GM18519 (cell line): ENCODE measurements at regions not wholly inside any gene's neighbourhood (a gene's known extent, or its start where the extent isn't known, plus 50 kb on each side); places are given as distances from the start of the nearest gene placed in this dataset.
"Not testable (repeated sequence)": the region's sequence is repeated elsewhere in the genome, so short reads cannot be mapped to it uniquely, and the experiment has no call there.

Experiments
- ATAC-seq: cut with Tn5 transposase; IDR thresholded peaks from one replicate; pipeline ENCODE4 v1.9.1; 2021; ENCODE audit warnings: mild to moderate bottlenecking, moderate library complexity; ENCODE audit not compliant: unreplicated experiment, low FRiP score

GRCh38 chr13:48804821-48805601 lies 151.3 kb downstream of the CYSLTR2 start:
- ATAC-seq, result no peak

- no peak for ATAC-seq
Measured at GRCh38 chr13:48806522-48806921, 152.8 kb downstream of the CYSLTR2 start.

GRCh38 chr13:48808683-48809082 lies 155.0 kb downstream of the CYSLTR2 start:
- no peak for ATAC-seq

GRCh38 chr13:48810013-48810412 lies 156.3 kb downstream of the CYSLTR2 start:
- no peak for ATAC-seq

GRCh38 chr13:48813518-48813917 lies 159.8 kb downstream of the CYSLTR2 start:
- no peak for ATAC-seq

DNA sequence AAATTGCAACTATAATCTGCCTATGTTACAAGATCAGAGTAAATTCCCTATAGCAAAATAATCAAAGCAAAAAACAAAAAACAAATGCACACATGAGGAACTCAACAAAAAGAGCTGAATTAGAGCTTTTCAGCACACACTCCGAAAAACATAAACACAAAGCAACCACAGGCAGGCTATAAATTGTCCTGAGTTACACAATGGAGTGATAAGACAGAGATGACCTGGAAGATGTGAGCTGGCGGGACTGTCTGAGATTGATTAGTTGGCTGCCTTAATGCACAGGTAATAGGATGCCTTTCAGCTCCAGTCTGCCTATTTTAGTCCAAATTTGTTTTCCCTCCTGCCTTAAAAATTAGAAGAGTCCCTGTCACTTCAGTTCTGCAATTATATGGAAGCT lies 159.0 kb upstream of the FNDC3A start:
- ATAC-seq, result no peak

GRCh38 chr13:48817166-48817802 lies 158.4 kb upstream of the FNDC3A start:
- no peak for ATAC-seq

- no peak for ATAC-seq
Measured at GRCh38 chr13:48818495-48819356, 157.0 kb upstream of the FNDC3A start.

DNA sequence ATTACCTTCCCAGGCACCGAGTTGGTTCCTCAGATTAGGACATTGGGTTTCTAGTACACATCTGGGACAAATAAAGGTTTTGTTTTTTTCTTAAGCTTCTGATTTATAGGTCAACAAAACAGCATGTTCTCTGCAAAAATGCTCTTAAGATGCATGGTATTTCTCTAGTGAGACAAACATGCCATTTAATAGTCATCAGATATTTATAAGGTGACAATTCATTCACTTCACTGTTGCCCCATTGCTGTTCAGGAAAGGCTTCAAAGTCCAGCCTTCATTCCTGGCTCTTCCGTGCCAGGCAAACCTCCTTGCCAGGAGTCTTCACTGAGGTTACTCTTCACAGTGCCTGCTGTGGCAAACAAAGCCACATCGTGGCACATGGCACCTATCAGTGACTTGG lies 156.3 kb upstream of the FNDC3A start:
- ATAC-seq, result no peak

DNA sequence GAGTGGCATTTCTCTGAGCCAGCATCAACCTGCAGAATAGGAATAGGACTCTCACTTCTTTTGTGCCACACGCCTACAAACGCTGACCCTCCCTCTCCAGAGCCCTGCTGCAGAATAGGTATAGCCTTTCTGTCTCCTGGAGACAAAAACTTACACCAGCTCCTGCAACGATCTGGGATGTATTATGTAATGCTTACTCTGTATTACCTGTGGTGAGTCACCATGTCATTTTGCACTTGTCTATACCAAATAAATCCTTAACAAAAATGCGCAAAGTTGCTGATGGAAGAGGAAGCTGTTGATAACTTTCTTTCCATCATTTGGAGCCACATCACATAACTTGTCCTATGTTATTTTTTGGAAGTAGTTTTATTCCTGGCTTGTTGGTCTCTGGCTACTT lies 155.8 kb upstream of the FNDC3A start:
- ATAC-seq, result no peak

GRCh38 chr13:48823526-48823925 lies 152.2 kb upstream of the FNDC3A start:
- ATAC-seq, result not testable (repeated sequence)

DNA sequence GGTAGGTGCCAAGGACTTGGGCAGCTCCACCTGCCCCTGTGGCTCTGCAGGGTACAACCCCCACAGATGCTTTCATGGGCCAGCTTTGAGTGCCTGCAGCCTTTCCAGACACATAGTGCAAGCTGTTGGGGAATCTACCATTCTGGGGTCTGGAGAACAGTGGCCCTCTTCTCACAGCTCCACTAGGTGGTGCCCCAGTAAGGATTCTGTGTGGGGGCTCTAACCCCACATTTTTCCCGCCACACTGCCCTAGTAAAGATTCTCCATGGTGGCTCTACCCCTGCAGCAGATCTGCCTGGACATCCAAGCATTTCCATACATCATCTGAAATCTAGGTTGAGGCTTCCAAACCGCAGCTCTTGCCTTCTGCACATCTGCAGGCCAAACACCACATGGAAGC lies 149.7 kb upstream of the FNDC3A start:
- no peak for ATAC-seq

DNA sequence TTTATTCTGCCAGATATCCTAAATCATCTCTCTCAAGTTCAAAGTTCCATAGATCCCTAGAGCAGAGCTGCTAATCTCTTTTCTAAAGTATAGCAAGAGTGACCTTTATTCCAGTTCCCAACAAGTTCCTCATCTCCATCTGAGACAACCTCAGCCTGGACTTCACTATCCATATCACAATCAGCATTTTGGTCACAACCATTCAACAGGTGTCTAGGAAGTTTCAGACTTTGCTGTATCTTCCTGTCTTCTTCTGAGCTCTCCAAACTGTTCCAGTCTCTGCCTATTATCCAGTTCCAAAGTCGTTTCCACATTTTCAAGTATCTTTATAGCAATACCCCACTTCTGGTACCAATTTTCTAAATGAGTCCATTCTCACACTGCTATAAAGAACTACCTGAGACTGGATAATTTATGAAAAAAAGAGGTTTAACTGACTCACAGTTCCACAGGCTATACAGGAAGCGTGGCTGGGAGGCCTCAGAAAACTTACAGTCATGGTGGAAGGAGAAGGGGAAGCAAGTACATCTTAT lies 148.7 kb upstream of the FNDC3A start:
- ATAC-seq, result not testable (repeated sequence)

DNA sequence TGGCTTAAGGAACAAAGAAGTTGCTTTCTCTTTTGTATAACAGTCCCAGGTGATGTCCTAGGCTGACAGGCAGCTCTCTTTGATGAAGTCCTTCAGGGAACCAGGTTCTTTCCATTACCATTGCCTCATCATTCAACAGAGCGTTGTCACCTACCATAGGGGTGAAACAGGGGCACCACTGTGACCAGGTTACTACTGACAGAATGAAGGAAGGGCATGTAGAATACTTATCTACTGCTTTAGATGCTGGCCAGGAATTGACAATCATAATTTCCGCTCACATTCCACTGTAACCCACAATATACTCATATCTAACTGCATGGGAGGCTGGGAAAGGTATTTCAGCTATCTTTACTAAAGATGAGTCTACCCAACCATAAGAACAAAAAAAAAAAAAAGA lies 148.0 kb upstream of the FNDC3A start:
- no peak for ATAC-seq

GRCh38 chr13:48828962-48829411 lies 146.7 kb upstream of the FNDC3A start:
- ATAC-seq, result no peak

GRCh38 chr13:48829536-48829935 lies 146.2 kb upstream of the FNDC3A start:
- no peak for ATAC-seq

- ATAC-seq, result no peak
Measured at GRCh38 chr13:48831248-48831647, 144.5 kb upstream of the FNDC3A start.

DNA sequence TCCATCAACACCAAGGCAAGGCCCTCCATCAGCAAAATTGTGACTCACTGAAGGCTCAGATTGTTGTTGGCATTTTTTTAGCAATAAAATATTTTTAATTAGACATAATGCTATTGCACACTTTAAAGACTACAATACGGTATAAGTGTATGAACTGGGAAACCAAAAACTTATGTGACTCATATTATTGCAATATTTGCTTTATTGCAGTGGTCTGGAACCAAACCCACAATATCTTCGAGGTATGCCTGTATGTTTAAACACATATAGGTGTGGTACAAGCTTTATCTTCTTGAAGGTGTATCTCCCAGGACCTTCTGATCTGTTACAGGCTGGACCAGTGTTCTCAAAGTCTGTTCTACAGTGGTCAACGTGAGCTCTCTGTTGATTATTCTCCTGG lies 142.3 kb upstream of the FNDC3A start:
- no peak for ATAC-seq

DNA sequence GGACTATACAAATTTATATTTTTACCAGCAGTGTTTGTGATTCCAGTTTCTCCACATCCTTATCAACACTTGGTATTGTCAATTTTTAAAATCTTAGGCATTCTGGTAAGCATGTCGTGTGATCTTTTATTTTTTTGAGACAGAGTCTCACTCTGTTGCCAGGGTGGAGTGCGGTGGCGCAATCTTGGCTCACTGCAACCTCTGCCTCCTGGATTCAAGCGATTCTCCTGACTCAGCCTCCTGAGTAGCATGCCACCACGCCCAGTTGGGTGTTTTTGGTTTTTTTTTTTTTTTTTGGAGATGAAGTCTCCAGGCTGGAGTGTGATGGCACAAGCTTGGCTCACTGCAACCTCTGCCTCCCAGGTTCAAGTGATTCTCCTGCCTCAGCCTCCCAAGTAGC lies 140.4 kb upstream of the FNDC3A start:
- not testable (repeated sequence) for ATAC-seq

DNA sequence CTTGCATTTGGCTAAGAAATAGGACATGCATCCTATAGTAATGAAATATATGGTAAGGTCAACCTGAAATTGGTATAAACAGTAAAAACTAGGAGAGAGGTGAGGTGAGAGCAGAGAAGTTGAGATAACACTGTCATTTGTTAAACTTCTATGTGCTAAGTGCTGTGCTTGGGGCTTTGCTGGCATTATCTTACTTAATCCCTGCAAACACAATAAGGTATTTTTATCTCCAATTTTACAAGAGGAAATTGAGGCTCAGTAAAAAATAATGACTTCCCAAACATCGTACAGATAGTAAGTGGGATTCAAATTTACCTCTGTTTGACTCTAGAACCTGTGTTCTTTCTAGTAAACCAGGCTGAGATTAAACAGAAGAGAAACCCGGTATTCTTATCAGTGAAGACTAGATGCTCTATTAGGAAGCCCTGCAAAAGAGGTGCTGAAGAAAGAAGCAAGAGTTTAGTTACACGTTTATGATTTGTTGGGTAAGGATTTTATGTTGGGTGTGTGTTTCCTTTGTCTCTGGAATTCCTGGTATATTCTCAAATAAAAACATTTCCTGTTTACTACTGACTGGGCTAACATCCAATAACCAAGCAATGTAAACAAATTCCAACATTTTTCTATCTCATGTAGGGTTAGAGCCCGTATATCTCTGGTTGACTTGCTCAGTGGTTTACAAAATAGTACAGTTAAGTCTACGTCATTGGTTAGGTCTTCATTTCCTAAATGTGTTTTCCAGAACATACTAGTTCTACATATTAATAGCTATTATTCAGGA lies 137.3 kb upstream of the FNDC3A start:
- ATAC-seq, result no peak
